ENCODE measurements at regions not wholly inside any gene's neighbourhood (a gene's known extent, or its start where the extent isn't known, plus 50 kb on each side); places are given as distances from the start of the nearest gene placed in this dataset.

GRCh38 chr1:36651176-36651910, 168.6 kb upstream of the CSF3R start:
- Mint-ChIP-seq H3K9me3 (no peaks in the 10 kb centered on the region), H3K36me3 (no peaks in the 10 kb centered on the region), H3K4me1 (ENCODE audit: unreplicated experiment) (peaks cover 5% of the 10 kb centered on the region), H3K27ac (no peak overlapping the region), H3K27me3 (peaks cover 52% of the 10 kb centered on the region), H3K4me3 (no peak overlapping the region)
- TF ChIP-seq CTCF (conservative IDR thresholded peaks at IDR 0.05): no peak
- DNase-seq (ENCODE audit: extremely low spot score, unreplicated experiment): no peak

GRCh38 chr1:36650200-36651065, 167.7 kb upstream of the CSF3R start:
- Mint-ChIP-seq H3K4me3 (no peak overlapping the region), H3K4me1 (ENCODE audit: unreplicated experiment) (peaks cover 5% of the 10 kb centered on the region), H3K27me3 (peaks cover 51% of the 10 kb centered on the region), H3K27ac (no peak overlapping the region), H3K36me3 (no peaks in the 10 kb centered on the region), H3K9me3 (no peaks in the 10 kb centered on the region)
- DNase-seq (ENCODE audit: extremely low spot score, unreplicated experiment): peak; percentile 77
- peak; percentile 90 for TF ChIP-seq CTCF (conservative IDR thresholded peaks at IDR 0.05)

- Mint-ChIP-seq H3K4me3 (no peak overlapping the region), H3K27me3 (peaks cover 43% of the 10 kb centered on the region), H3K4me1 (ENCODE audit: unreplicated experiment) (no peaks in the 10 kb centered on the region), H3K27ac (no peak overlapping the region), H3K36me3 (no peaks in the 10 kb centered on the region), H3K9me3 (no peaks in the 10 kb centered on the region)
- no peak for DNase-seq (ENCODE audit: extremely low spot score, unreplicated experiment)
- no peak for TF ChIP-seq CTCF (conservative IDR thresholded peaks at IDR 0.05)
These were observed 163.2 kb upstream of the CSF3R start for GRCh38 chr1:36645867-36646266.

- H3K4me3 Mint-ChIP-seq: no peak overlapping the region
- H3K27ac Mint-ChIP-seq: no peak overlapping the region
These were observed 161.8 kb upstream of the CSF3R start for GRCh38 chr1:36644556-36644955.

More at GRCh38 chr1:36644556-36644955, 161.8 kb upstream of the CSF3R start:
- no peak for TF ChIP-seq CTCF (conservative IDR thresholded peaks at IDR 0.05)
- H3K27me3 Mint-ChIP-seq: peaks cover 41% of the 10 kb centered on the region
- H3K4me1 Mint-ChIP-seq (ENCODE audit: unreplicated experiment): no peaks in the 10 kb centered on the region
- H3K36me3 Mint-ChIP-seq: no peaks in the 10 kb centered on the region
- H3K9me3 Mint-ChIP-seq: no peaks in the 10 kb centered on the region
- DNase-seq (ENCODE audit: extremely low spot score, unreplicated experiment): no peak

Measured in type B pancreatic cell (in vitro differentiated cells).